KMS-11 (cell line): ENCODE measurements at regions not wholly inside any gene's neighbourhood (a gene's known extent, or its start where the extent isn't known, plus 50 kb on each side); places are given as distances from the start of the nearest gene placed in this dataset.

Experiments used
- H2AFZ ChIP-seq: fragments of 200-600 bp; sonication (generic); 2 replicates; pipeline ENCODE4 v1.6.1; 2016; ENCODE audit warnings: antibody characterized with exemption, mixed run types, low read depth
- H3K27ac ChIP-seq: fragments of 200-600 bp; sonication (generic); 2 replicates; pipeline ENCODE4 v1.6.1; 2016; ENCODE audit warnings: mild to moderate bottlenecking, mixed run types
- H3K27me3 ChIP-seq: fragments of 200-600 bp; sonication (generic); 2 replicates; pipeline ENCODE4 v1.6.1; 2017; ENCODE audit warnings: mild to moderate bottlenecking, low read depth, mixed run types, moderate library complexity; ENCODE audit not compliant: insufficient read depth
- H3K36me3 ChIP-seq: fragments of 200-600 bp; sonication (generic); 2 replicates; pipeline ENCODE4 v1.6.1; 2017; ENCODE audit warnings: mild to moderate bottlenecking, mixed run types; ENCODE audit not compliant: insufficient read depth
- H3K4me1 ChIP-seq: fragments of 200-600 bp; sonication (generic); 2 replicates; pipeline ENCODE4 v1.6.1; 2016; ENCODE audit warnings: mild to moderate bottlenecking, low read depth, mixed run types; ENCODE audit not compliant: poor library complexity, severe bottlenecking
- H3K4me2 ChIP-seq: fragments of 200-600 bp; sonication (generic); 2 replicates; pipeline ENCODE4 v1.7.0; 2016; ENCODE audit warnings: mild to moderate bottlenecking, mixed run types
- H3K4me3 ChIP-seq: fragments of 200-600 bp; sonication (generic); IDR thresholded peaks from 2 replicates; pipeline ENCODE4 v1.6.1; 2017; ENCODE audit warnings: low read depth, low read length, mixed read lengths; ENCODE audit not compliant: insufficient read depth
- H3K79me2 ChIP-seq: fragments of 200-600 bp; sonication (generic); 2 replicates; pipeline ENCODE4 v1.6.1; 2016; ENCODE audit warnings: low read depth, mixed run types; ENCODE audit not compliant: insufficient read depth
- H3K9ac ChIP-seq: fragments of 200-600 bp; sonication (generic); 2 replicates; pipeline ENCODE4 v1.6.1; 2016; ENCODE audit warnings: mild to moderate bottlenecking, mixed run types
- H4K20me1 ChIP-seq: fragments of 200-600 bp; sonication (generic); 2 replicates; pipeline ENCODE4 v1.6.1; 2016; ENCODE audit warnings: mild to moderate bottlenecking, mixed run types; ENCODE audit not compliant: insufficient read depth
- TF ChIP-seq, protein P1 (sequence below): fragments of 200-600 bp; sonication (generic); conservative IDR thresholded peaks from 2 replicates; pipeline ENCODE4 v1.6.1; 2017; ENCODE audit warnings: low read depth, mild to moderate bottlenecking, antibody characterized with exemption, low read length, moderate library complexity, mixed read lengths

DNA sequence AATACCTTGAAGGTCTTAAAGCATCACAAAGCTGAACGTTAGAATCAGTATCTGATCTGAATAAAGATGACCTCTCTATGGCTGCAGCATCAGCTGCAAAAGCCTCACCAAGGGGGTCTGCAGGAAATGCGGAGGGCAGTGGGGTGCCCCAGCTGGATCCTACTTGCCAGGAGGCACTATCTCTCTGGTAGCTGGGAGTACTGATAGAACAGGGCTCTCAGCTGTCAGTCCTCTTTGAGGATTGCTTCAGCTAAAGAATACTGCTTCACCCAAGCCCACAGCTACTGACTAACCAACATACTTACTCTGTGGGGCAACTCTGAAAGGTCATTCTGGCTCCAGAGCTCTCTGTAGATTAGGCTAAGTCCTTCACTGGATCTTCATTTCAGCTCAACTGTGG lies 112.5 kb upstream of the ZFP42 start:
- Histone ChIP-seq H3K4me3 (no peak overlapping the region), H3K79me2 (no peaks in the 10 kb centered on the region), H3K4me2 (no peak overlapping the region), H3K36me3 (no peaks in the 10 kb centered on the region), H3K4me1 (no peaks in the 10 kb centered on the region), H4K20me1 (no peaks in the 10 kb centered on the region), H3K27ac (no peak overlapping the region), H3K9ac (no peak overlapping the region), H2AFZ (no peak overlapping the region), H3K27me3 (no peaks in the 10 kb centered on the region)
- TF ChIP-seq, protein P1, sequence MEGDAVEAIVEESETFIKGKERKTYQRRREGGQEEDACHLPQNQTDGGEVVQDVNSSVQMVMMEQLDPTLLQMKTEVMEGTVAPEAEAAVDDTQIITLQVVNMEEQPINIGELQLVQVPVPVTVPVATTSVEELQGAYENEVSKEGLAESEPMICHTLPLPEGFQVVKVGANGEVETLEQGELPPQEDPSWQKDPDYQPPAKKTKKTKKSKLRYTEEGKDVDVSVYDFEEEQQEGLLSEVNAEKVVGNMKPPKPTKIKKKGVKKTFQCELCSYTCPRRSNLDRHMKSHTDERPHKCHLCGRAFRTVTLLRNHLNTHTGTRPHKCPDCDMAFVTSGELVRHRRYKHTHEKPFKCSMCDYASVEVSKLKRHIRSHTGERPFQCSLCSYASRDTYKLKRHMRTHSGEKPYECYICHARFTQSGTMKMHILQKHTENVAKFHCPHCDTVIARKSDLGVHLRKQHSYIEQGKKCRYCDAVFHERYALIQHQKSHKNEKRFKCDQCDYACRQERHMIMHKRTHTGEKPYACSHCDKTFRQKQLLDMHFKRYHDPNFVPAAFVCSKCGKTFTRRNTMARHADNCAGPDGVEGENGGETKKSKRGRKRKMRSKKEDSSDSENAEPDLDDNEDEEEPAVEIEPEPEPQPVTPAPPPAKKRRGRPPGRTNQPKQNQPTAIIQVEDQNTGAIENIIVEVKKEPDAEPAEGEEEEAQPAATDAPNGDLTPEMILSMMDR = no peak

DNA sequence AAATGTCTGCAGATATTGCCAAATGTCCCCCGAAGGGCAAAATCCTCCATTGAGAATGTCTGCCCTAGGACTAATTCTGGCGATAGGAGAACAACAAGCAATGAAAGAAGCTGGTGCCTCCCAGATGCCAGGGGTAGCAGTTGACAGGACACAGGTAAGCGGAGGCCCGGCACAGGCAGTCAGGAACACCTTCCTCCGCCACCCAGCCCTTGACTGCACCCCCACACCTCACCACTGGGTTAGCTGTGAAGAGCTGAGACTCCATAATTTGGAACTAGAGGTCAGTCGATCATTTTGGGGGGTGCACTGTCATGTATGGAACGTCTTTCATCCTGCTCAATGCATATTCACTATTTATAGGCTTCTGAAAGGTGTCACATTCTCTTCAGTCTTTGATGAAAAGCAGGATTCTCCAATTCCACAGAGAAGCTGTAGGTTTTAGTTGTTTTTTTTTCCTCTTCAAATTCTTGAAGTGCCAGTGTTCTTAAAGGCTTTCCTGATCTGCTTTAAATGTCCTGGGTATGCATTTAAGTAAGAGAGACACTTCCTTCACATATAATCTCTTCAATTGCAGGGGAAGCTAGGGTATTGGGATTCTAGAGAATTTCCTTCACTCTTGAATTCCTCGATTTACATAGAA lies 111.6 kb upstream of the ZFP42 start:
- TF ChIP-seq, protein P1 = no peak
- H3K4me1 ChIP-seq = no peaks in the 10 kb centered on the region

DNA sequence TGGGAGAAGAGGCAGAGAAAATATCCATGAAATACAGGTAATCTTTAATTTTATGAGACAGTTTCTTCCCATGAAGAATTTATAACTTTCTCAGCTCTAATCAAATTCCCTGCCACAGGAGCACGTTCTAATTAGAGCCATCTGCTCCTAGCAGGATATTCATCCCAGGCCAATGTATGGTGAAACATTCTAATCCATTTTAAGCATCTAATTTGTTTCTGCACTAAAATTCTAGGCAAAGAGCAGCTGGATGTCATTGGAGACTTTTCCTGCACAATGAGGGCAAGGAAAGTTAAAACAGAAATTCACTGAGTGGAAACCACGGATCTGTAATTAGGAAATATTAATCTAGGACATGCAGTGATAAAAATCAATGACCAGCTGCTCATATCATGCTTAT lies 107.7 kb upstream of the ZFP42 start:
- TF ChIP-seq, protein P1 = no peak
- Histone ChIP-seq H3K4me1 (no peaks in the 10 kb centered on the region), H4K20me1 (no peaks in the 10 kb centered on the region), H3K4me2 (no peak overlapping the region), H3K36me3 (no peaks in the 10 kb centered on the region; the same call in 1 of the 2 replicates), H3K9ac (no peak overlapping the region), H2AFZ (no peak overlapping the region), H3K27ac (no peak overlapping the region), H3K4me3 (no peak overlapping the region), H3K27me3 (no peaks in the 10 kb centered on the region), H3K79me2 (no peaks in the 10 kb centered on the region)

More for the DNA sequence above, 111.6 kb upstream of the ZFP42 start:
- Histone ChIP-seq H3K9ac (no peak overlapping the region), H3K4me3 (no peak overlapping the region), H2AFZ (no peak overlapping the region), H3K4me2 (no peak overlapping the region), H3K79me2 (no peaks in the 10 kb centered on the region), H3K36me3 (no peaks in the 10 kb centered on the region), H4K20me1 (no peaks in the 10 kb centered on the region), H3K27ac (no peak overlapping the region), H3K27me3 (no peaks in the 10 kb centered on the region)

DNA sequence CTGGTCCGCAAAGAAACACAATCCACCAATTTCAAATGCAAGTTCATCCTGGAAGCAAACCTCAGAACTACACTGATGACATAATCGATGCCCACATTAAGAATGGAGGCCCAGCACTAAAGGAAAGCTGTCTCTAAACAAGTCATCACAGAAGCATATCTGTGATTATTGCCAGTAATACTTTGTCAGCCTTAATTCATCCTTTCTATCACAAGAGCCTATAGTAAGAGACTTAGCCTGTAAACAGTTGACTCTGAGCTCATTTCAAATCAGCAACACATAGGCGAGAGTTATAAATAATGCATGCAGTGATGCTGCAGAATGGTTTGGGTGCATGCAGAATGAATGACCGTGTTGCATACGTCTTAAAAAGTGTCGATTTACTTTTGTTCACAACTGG lies 105.9 kb upstream of the ZFP42 start:
- Histone ChIP-seq H3K27ac (no peak overlapping the region), H3K4me2 (no peak overlapping the region), H3K9ac (no peak overlapping the region), H3K4me1 (no peaks in the 10 kb centered on the region), H3K79me2 (no peaks in the 10 kb centered on the region), H3K36me3 (no peaks in the 10 kb centered on the region; the same call in 1 of the 2 replicates), H4K20me1 (no peaks in the 10 kb centered on the region), H2AFZ (no peak overlapping the region), H3K4me3 (no peak overlapping the region), H3K27me3 (no peaks in the 10 kb centered on the region)
- TF ChIP-seq, protein P1 = no peak
